HG02623 (cell line): ENCODE measurements at regions not wholly inside any gene's neighbourhood (a gene's known extent, or its start where the extent isn't known, plus 50 kb on each side); places are given as distances from the start of the nearest gene placed in this dataset.

Experiments used
- ATAC-seq: cut with Tn5 transposase; IDR thresholded peaks from one replicate; pipeline ENCODE4 v1.9.1; 2021; ENCODE audit warnings: moderate library complexity; ENCODE audit not compliant: unreplicated experiment

- ATAC-seq: no peak
Observed at GRCh38 chr16:82567175-82567574, 59.6 kb upstream of the CDH13 start.

- ATAC-seq: no peak
Observed at GRCh38 chr16:82563401-82563800, 63.4 kb upstream of the CDH13 start.

GRCh38 chr16:82562183-82562683, 64.5 kb upstream of the CDH13 start:
- ATAC-seq: no peak

GRCh38 chr16:82560805-82561325, 65.9 kb upstream of the CDH13 start:
- no peak for ATAC-seq

GRCh38 chr16:82544378-82545160, 82.2 kb upstream of the CDH13 start:
- no peak for ATAC-seq

GRCh38 chr16:82542714-82543113, 84.1 kb upstream of the CDH13 start:
- no peak for ATAC-seq

GRCh38 chr16:82541103-82541502, 85.7 kb upstream of the CDH13 start:
- ATAC-seq: no peak

- no peak for ATAC-seq
Observed at GRCh38 chr16:82535764-82536163, 91.0 kb upstream of the CDH13 start.

GRCh38 chr16:82535262-82535661, 91.5 kb upstream of the CDH13 start:
- no peak for ATAC-seq

GRCh38 chr16:82533189-82533588, 93.6 kb upstream of the CDH13 start:
- ATAC-seq: no peak

GRCh38 chr16:82530883-82531282, 95.9 kb upstream of the CDH13 start:
- no peak for ATAC-seq

GRCh38 chr16:82527101-82527500, 99.7 kb upstream of the CDH13 start:
- no peak for ATAC-seq

GRCh38 chr16:82524976-82525375, 101.8 kb upstream of the CDH13 start:
- no peak for ATAC-seq

GRCh38 chr16:82523815-82524214, 103.0 kb upstream of the CDH13 start:
- no peak for ATAC-seq

- no peak for ATAC-seq
Observed at GRCh38 chr16:82522026-82522425, 104.7 kb upstream of the CDH13 start.

GRCh38 chr16:82518811-82519210, 108.0 kb upstream of the CDH13 start:
- no peak for ATAC-seq

GRCh38 chr16:82514262-82514661, 112.5 kb upstream of the CDH13 start:
- ATAC-seq: no peak

- ATAC-seq: no peak
Observed at GRCh38 chr16:82510789-82511305, 115.9 kb upstream of the CDH13 start.

GRCh38 chr16:82509691-82510430, 116.9 kb upstream of the CDH13 start:
- ATAC-seq: no peak

- ATAC-seq: no peak
Observed at GRCh38 chr16:82506692-82507670, 119.8 kb upstream of the CDH13 start.

GRCh38 chr16:82504836-82505235, 121.9 kb upstream of the CDH13 start:
- ATAC-seq: no peak
